ENCODE measurements at regions not wholly inside any gene's neighbourhood (a gene's known extent, or its start where the extent isn't known, plus 50 kb on each side); places are given as distances from the start of the nearest gene placed in this dataset.

- H3K4me3 ChIP-seq = no peak overlapping the region
- intact Hi-C loops (cut with DNase I, micrococcal nuclease) = no loop called here
- ATAC-seq (no peak), DNase-seq (no peak)
- no peaks in the 10 kb centered on the region for H3K36me3 ChIP-seq (ENCODE audit: low read depth)
- H3K4me1 ChIP-seq (ENCODE audit: low read depth) = no peaks in the 10 kb centered on the region
- no peak for TF ChIP-seq CTCF (IDR thresholded peaks at IDR 0.05)
- H3K9me3 ChIP-seq = no peaks in the 10 kb centered on the region
These were observed 139.2 kb upstream of the ANKRD50 start for GRCh38 chr4:124851741-124852140.

GRCh38 chr4:124846306-124846705 is 133.8 kb upstream of the ANKRD50 start:
- no peak for TF ChIP-seq CTCF (IDR thresholded peaks at IDR 0.05)
- Histone ChIP-seq H3K4me3 (no peak overlapping the region), H3K9me3 (no peaks in the 10 kb centered on the region), H3K4me1 (ENCODE audit: low read depth) (no peaks in the 10 kb centered on the region), H3K36me3 (ENCODE audit: low read depth) (no peaks in the 10 kb centered on the region)
- intact Hi-C loops (cut with DNase I, micrococcal nuclease) = no loop called here
- DNase-seq = no peak
- no peak for ATAC-seq

- intact Hi-C loops (cut with DNase I, micrococcal nuclease) = no loop called here
- Histone ChIP-seq H3K36me3 (ENCODE audit: low read depth) (no peaks in the 10 kb centered on the region), H3K4me3 (no peak overlapping the region), H3K4me1 (ENCODE audit: low read depth) (no peaks in the 10 kb centered on the region), H3K9me3 (peaks cover 27% of the 10 kb centered on the region)
- no peak for TF ChIP-seq CTCF (IDR thresholded peaks at IDR 0.05)
- no peak for ATAC-seq
- DNase-seq = no peak
These were observed 127.4 kb upstream of the ANKRD50 start for GRCh38 chr4:124839786-124840390.

- no peak for TF ChIP-seq CTCF (IDR thresholded peaks at IDR 0.05)
- H3K9me3 ChIP-seq = peaks cover 5% of the 10 kb centered on the region
- no peak overlapping the region for H3K4me3 ChIP-seq
- no peaks in the 10 kb centered on the region for H3K4me1 ChIP-seq (ENCODE audit: low read depth)
- no peak for ATAC-seq
- intact Hi-C loops (cut with DNase I, micrococcal nuclease) = no loop called here
- no peak for DNase-seq
- no peaks in the 10 kb centered on the region for H3K36me3 ChIP-seq (ENCODE audit: low read depth)
These were observed 121.4 kb upstream of the ANKRD50 start for GRCh38 chr4:124833831-124834505.

GRCh38 chr4:124828382-124828781 is 115.8 kb upstream of the ANKRD50 start:
- no peak for TF ChIP-seq CTCF (IDR thresholded peaks at IDR 0.05)
- DNase-seq (no peak), ATAC-seq (no peak)
- H3K4me3 ChIP-seq = no peak overlapping the region
- intact Hi-C loops (cut with DNase I, micrococcal nuclease) = no loop called here
- no peaks in the 10 kb centered on the region for H3K4me1 ChIP-seq (ENCODE audit: low read depth)
- no peaks in the 10 kb centered on the region for H3K36me3 ChIP-seq (ENCODE audit: low read depth)
- H3K9me3 ChIP-seq = no peaks in the 10 kb centered on the region

Data from mucosa of descending colon (tissue), 3 donors.